ENCODE measurements at regions not wholly inside any gene's neighbourhood (a gene's known extent, or its start where the extent isn't known, plus 50 kb on each side); places are given as distances from the start of the nearest gene placed in this dataset.
A peak's percentile ranks its signal among the peaks of the same experiment; 100 is the strongest.
"Not testable (repeated sequence)": the region's sequence is repeated elsewhere in the genome, so short reads cannot be mapped to it uniquely, and the experiment has no call there.

DNA sequence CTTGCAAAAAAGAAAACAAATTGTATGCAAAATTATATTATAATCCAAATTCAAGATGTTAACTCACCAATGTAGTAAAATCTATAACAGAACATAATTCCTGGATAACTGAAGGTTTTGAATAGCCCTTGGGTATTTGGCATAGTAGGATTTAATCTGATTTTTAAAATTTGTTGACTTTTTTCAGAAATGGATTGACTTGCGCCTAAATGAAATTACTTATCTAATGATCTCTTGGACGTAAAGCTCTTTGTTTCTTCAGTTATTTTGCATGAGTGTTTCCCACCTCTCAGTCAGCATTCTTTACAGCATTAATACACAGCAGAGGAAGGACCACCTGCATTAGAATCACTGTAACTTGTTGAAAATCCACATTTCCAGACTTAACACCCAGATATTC, 169.6 kb downstream of the SEPTIN7 start:
- ChIA-PET CTCF (interaction anchor here (0.7 to 1.7 kb wide), 8 partner anchors 9 to 332 kb away, joined by 3 to 8 read pairs (median 4); no protein-coding TSS in a partner anchor), POLR2A (no interaction called here)
- Histone ChIP-seq H3K4me3 (ENCODE audit: control insufficient read depth in 1 of 7, extremely low read depth in 1 of 7, insufficient read depth in 4 of 7, low read depth in 2 of 7, low read length in 6 of 7) (no peak overlapping the region), H3K27ac (ENCODE audit: insufficient read depth in 1 of 2, low read depth in 1 of 2, low read length in 2 of 2, poor library complexity in 1 of 2, severe bottlenecking in 2 of 2) (no peak overlapping the region), H3K4me1 (ENCODE audit: control extremely low read depth in 1 of 4, control insufficient read depth in 4 of 4, insufficient read depth in 4 of 4, low read length in 3 of 4) (peaks cover 0 to 12% (median 4%) of the 10 kb centered on the region in 4 experiments), H3K9me3 (ENCODE audit: control extremely low read depth in 1 of 5, control insufficient read depth in 4 of 5, insufficient read depth in 2 of 5, low read depth in 1 of 5, low read length in 4 of 5) (no peaks in the 10 kb centered on the region), H3K36me3 (ENCODE audit: control insufficient read depth in 4 of 4, insufficient read depth in 4 of 4, low read length in 3 of 4) (no peaks in the 10 kb centered on the region), H3K27me3 (replicated peaks in 2 of 5; ENCODE audit: control insufficient read depth in 4 of 5, insufficient read depth in 5 of 5, low read length in 4 of 5) (peaks cover 0 to 32% (median 14%) of the 10 kb centered on the region in 5 experiments)
- DNase-seq = no peak
- no CpG with 5 or more reads among the region's 2 CpGs for WGBS (ENCODE audit: insufficient coverage)

DNA sequence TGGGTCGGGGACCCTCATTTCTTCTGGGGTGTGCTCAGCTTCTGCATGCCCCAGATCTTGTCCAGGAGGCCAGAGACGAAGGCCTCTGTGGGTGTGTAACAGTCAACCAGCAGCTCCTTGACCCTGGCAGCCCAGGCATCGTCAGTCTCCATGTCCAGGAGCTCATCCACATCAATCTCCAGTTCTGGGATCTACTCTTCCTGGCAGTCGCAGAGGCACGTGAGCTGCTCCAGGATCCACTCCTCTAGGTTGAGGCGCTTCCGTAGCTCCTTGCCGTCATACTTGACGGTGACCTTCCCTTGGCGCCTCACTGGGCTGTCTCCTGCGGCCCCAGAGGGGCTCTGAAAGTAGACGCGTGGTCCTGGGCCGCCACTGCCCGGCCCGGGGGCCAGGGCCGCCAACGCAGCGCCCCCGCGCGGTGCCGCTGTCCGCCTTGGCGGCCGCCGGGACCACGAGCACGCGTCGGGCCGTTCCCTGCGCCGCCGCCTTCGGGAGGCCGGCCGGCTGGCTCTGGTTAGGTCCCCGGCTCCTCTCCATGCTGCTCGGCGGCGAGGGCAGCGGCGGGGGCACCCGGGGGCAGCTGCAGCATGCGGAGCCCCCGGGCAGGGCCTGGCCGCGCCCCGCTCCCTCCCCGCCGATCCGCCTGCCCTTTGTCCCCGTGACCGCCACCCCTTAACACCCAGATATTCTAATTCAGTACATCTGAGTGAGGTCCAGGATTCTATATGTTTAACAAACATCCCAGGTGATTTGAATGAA, 170.5 kb downstream of the SEPTIN7 start:
- peaks cover 0 to 12% (median 4%) of the 10 kb centered on the region in 4 experiments for H3K4me1 ChIP-seq (ENCODE audit: control extremely low read depth in 1 of 4, control insufficient read depth in 4 of 4, insufficient read depth in 4 of 4, low read length in 3 of 4)
- peak overlapping the region in 4 of 7 experiments; percentile 19 to 61 (median 40) for H3K4me3 ChIP-seq (ENCODE audit: control insufficient read depth in 1 of 7, extremely low read depth in 1 of 7, insufficient read depth in 4 of 7, low read depth in 2 of 7, low read length in 6 of 7)
- ChIA-PET CTCF (interaction anchor here (0.8 to 1.7 kb wide), 8 partner anchors 9 to 331 kb away, joined by 3 to 8 read pairs (median 3); no protein-coding TSS in a partner anchor), POLR2A (no interaction called here)
- 26% methylated on average over 39 of the region's 55 CpGs for WGBS (ENCODE audit: insufficient coverage)
- no peaks in the 10 kb centered on the region for H3K36me3 ChIP-seq (ENCODE audit: control insufficient read depth in 4 of 4, insufficient read depth in 4 of 4, low read length in 3 of 4)
- peaks cover 0 to 32% (median 14%) of the 10 kb centered on the region in 5 experiments for H3K27me3 ChIP-seq (replicated peaks in 2 of 5; ENCODE audit: control insufficient read depth in 4 of 5, insufficient read depth in 5 of 5, low read length in 4 of 5)
- DNase-seq = peak in 2 of 3 donors; percentile 23 to 36
- H3K27ac ChIP-seq (ENCODE audit: insufficient read depth in 1 of 2, low read depth in 1 of 2, low read length in 2 of 2, poor library complexity in 1 of 2, severe bottlenecking in 2 of 2) = no peak overlapping the region
- no peaks in the 10 kb centered on the region for H3K9me3 ChIP-seq (ENCODE audit: control extremely low read depth in 1 of 5, control insufficient read depth in 4 of 5, insufficient read depth in 2 of 5, low read depth in 1 of 5, low read length in 4 of 5)

DNA sequence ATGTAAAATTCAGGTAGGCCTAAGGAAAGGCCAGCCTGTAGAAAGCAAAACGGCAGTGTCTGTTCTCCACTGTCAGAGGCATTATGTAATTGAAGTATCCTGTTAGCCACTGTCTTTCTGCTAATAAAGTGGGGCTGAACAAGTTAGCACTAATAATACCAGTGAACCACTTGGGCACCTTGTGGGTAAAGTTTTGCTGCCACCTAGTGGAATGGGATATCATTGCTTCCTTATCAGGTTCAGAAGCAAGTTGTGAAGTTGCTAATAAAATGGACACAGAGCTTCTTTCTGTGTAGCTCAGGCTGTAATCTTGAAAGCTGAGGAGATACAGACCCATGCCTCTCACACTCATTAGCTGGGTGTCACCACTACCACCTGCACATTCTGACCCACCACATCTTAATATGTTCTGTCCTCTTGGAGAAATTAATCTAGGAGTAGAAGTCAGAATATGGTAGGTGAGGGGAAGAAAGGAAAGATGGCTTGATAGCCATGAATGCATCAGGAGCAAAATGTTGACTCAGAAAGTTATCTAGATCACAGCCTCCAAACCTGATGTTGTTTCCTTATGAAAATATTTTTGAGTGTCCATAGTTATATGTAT, 175.1 kb downstream of the SEPTIN7 start:
- Histone ChIP-seq H3K36me3 (ENCODE audit: control insufficient read depth in 4 of 4, insufficient read depth in 4 of 4, low read length in 3 of 4) (no peaks in the 10 kb centered on the region), H3K9me3 (ENCODE audit: control extremely low read depth in 1 of 5, control insufficient read depth in 4 of 5, insufficient read depth in 2 of 5, low read depth in 1 of 5, low read length in 4 of 5) (no peaks in the 10 kb centered on the region), H3K27me3 (replicated peaks in 2 of 5; ENCODE audit: control insufficient read depth in 4 of 5, insufficient read depth in 5 of 5, low read length in 4 of 5) (peaks cover 0 to 17% (median 5%) of the 10 kb centered on the region in 5 experiments), H3K27ac (ENCODE audit: insufficient read depth in 1 of 2, low read depth in 1 of 2, low read length in 2 of 2, poor library complexity in 1 of 2, severe bottlenecking in 2 of 2) (no peak overlapping the region), H3K4me3 (ENCODE audit: control insufficient read depth in 1 of 7, extremely low read depth in 1 of 7, insufficient read depth in 4 of 7, low read depth in 2 of 7, low read length in 6 of 7) (no peak overlapping the region), H3K4me1 (ENCODE audit: control extremely low read depth in 1 of 4, control insufficient read depth in 4 of 4, insufficient read depth in 4 of 4, low read length in 3 of 4) (peaks cover 0 to 7% (median 3%) of the 10 kb centered on the region in 4 experiments)
- 0% methylated on average over 1 of the region's 1 CpG for WGBS (ENCODE audit: insufficient coverage)
- peak; percentile 86 to 92 (median 90) for DNase-seq
- POLR2A ChIA-PET = no interaction called here
- CTCF ChIA-PET = interaction anchor here (0.6 to 1.4 kb wide), 10 partner anchors 8 to 349 kb away, joined by 3 to 15 read pairs (median 3); no protein-coding TSS in a partner anchor

DNA sequence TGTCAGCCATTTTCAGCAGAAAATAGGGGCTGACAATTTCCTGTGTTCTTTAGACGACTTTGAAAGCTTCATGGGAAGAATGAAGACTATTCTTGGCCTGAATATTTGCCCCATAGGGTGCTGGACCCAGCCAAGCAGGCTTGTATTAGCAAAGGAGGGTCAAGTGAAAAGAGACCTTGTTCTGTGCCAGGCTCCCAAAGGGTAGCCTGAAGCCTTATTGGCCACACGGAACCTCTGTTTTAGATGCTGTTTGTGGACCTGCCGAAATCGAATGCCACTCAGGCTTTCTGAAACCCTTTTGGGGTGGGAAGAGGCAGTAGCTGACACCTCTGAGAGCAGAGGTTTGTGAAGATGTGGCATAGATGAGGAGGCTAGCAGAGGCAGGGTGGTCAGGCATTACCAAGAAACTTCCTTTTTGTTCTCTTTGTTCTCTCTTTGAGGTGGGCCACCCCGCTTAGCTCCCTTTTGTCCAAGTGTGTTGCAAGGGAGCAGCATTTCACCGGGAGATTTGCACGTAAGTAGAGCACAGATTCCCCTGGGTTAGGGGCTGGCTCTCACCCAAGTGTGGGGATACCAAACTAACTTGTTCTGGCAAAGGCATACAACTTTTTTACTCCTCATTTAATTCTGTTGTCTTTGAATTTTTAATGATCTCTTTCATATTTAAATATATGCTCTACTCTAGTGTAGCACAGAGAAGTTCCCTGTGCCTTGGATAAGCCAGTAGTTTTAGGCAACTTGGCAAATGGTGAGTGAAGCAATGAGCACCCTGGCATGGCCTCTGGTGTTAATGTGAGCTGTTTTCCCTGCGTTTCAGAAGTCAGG, 174.0 kb upstream of the EEPD1 start:
- H3K4me3 ChIP-seq (ENCODE audit: control insufficient read depth in 1 of 7, extremely low read depth in 1 of 7, insufficient read depth in 4 of 7, low read depth in 2 of 7, low read length in 6 of 7); POLR2A ChIA-PET; DNase-seq; H3K4me1 ChIP-seq (ENCODE audit: control extremely low read depth in 1 of 4, control insufficient read depth in 4 of 4, insufficient read depth in 4 of 4, low read length in 3 of 4); H3K36me3 ChIP-seq (ENCODE audit: control insufficient read depth in 4 of 4, insufficient read depth in 4 of 4, low read length in 3 of 4); H3K27ac ChIP-seq (ENCODE audit: insufficient read depth in 1 of 2, low read depth in 1 of 2, low read length in 2 of 2, poor library complexity in 1 of 2, severe bottlenecking in 2 of 2); H3K27me3 ChIP-seq (replicated peaks in 2 of 5; ENCODE audit: control insufficient read depth in 4 of 5, insufficient read depth in 5 of 5, low read length in 4 of 5); H3K9me3 ChIP-seq (ENCODE audit: control extremely low read depth in 1 of 5, control insufficient read depth in 4 of 5, insufficient read depth in 2 of 5, low read depth in 1 of 5, low read length in 4 of 5): not testable (repeated sequence)
- CTCF ChIA-PET = interaction anchor here (1.0 to 1.5 kb wide), 5 partner anchors 8 to 71 kb away, joined by 3 to 5 read pairs (median 3); no protein-coding TSS in a partner anchor
- WGBS (ENCODE audit: insufficient coverage) = 82% methylated on average over 6 of the region's 8 CpGs

DNA sequence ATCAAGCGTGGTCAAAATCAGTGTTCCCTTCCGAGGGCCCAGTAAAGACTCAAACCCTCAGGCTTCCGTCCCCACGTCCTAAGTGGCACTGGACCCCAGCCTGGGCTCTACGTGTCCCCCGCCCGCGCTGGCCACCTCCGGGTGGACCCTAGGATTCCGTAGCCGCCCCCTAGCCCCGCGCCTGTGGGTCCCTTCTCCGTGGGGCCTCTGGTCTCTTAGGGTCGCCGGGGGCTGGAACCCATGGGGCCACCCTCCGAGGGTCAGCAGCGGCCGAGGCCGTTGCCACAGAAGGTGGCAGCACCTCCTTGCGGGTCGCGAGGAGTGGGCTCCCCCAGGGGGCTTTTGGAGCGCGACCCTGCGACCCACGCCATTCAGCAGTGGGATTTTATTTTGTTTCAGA, 170.5 kb upstream of the EEPD1 start:
- CTCF ChIA-PET = interaction anchor here (1.0 kb wide), 2 partner anchors 309 to 335 kb away, joined by 3 to 5 read pairs; no protein-coding TSS in a partner anchor

DNA sequence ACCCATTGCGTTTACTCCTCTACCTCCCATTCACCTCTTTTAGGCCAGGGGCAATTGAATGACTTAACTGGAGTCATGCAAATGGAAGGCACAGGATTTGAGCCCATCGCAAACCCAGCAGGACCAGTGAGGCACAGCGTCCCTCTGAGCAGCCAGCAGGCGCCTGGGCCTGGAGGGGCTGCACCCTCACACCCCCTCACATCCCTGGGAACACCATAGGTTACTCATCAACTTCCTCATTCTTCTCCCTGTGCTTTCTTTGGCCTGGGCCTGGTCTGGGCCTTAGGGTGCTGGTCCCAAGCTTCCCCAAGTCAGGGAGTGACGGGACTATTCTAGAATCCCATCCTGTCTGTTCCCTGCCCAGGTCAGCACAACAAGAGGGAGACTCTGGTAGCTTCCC, 169.4 kb upstream of the EEPD1 start:
- WGBS (ENCODE audit: insufficient coverage) = 100% methylated on average over 4 of the region's 5 CpGs
- Histone ChIP-seq H3K27me3 (replicated peaks in 2 of 5; ENCODE audit: control insufficient read depth in 4 of 5, insufficient read depth in 5 of 5, low read length in 4 of 5) (no peaks in the 10 kb centered on the region), H3K4me1 (ENCODE audit: control extremely low read depth in 1 of 4, control insufficient read depth in 4 of 4, insufficient read depth in 4 of 4, low read length in 3 of 4) (no peaks in the 10 kb centered on the region), H3K4me3 (ENCODE audit: control insufficient read depth in 1 of 7, extremely low read depth in 1 of 7, insufficient read depth in 4 of 7, low read depth in 2 of 7, low read length in 6 of 7) (no peak overlapping the region), H3K36me3 (ENCODE audit: control insufficient read depth in 4 of 4, insufficient read depth in 4 of 4, low read length in 3 of 4) (no peaks in the 10 kb centered on the region), H3K9me3 (ENCODE audit: control extremely low read depth in 1 of 5, control insufficient read depth in 4 of 5, insufficient read depth in 2 of 5, low read depth in 1 of 5, low read length in 4 of 5) (no peaks in the 10 kb centered on the region), H3K27ac (ENCODE audit: insufficient read depth in 1 of 2, low read depth in 1 of 2, low read length in 2 of 2, poor library complexity in 1 of 2, severe bottlenecking in 2 of 2) (no peak overlapping the region)
- POLR2A ChIA-PET = no interaction called here
- CTCF ChIA-PET = interaction anchor here (1.0 to 4.5 kb wide), 10 partner anchors 8 to 336 kb away, joined by 3 to 137 read pairs (median 5); no protein-coding TSS in a partner anchor
- DNase-seq = no peak

More for the DNA sequence above, 170.5 kb upstream of the EEPD1 start:
- Histone ChIP-seq H3K36me3 (ENCODE audit: control insufficient read depth in 4 of 4, insufficient read depth in 4 of 4, low read length in 3 of 4) (no peaks in the 10 kb centered on the region), H3K4me3 (ENCODE audit: control insufficient read depth in 1 of 7, extremely low read depth in 1 of 7, insufficient read depth in 4 of 7, low read depth in 2 of 7, low read length in 6 of 7) (no peak overlapping the region), H3K27ac (ENCODE audit: insufficient read depth in 1 of 2, low read depth in 1 of 2, low read length in 2 of 2, poor library complexity in 1 of 2, severe bottlenecking in 2 of 2) (no peak overlapping the region), H3K9me3 (ENCODE audit: control extremely low read depth in 1 of 5, control insufficient read depth in 4 of 5, insufficient read depth in 2 of 5, low read depth in 1 of 5, low read length in 4 of 5) (no peaks in the 10 kb centered on the region), H3K4me1 (ENCODE audit: control extremely low read depth in 1 of 4, control insufficient read depth in 4 of 4, insufficient read depth in 4 of 4, low read length in 3 of 4) (no peaks in the 10 kb centered on the region), H3K27me3 (replicated peaks in 2 of 5; ENCODE audit: control insufficient read depth in 4 of 5, insufficient read depth in 5 of 5, low read length in 4 of 5) (no peaks in the 10 kb centered on the region)
- WGBS (ENCODE audit: insufficient coverage) = 96% methylated on average over 27 of the region's 27 CpGs
- POLR2A ChIA-PET = no interaction called here
- no peak for DNase-seq
